ENCODE measurements at regions not wholly inside any gene's neighbourhood (a gene's known extent, or its start where the extent isn't known, plus 50 kb on each side); places are given as distances from the start of the nearest gene placed in this dataset.

DNA sequence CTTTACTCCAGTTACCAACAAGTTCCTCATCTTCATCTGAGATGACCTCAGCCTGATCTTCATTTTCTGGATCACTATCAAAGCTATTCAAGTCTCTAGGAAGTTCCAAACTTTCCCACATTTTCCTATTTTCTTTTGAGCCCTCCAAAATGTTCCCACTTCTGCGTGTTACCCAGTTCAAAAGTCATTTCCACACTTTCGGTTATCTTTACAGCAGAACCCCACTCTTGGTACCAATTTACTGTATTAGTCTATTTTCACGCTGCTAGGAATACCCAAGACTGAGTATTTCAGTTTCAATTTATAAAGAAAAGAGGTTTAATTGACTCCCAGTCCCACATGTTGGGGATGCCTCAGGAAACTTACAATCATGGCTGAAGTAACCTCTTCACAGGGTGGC is 274.3 kb downstream of the FGF9 start:
- Mint-ChIP-seq H3K27me3 (no peaks in the 10 kb centered on the region), H3K36me3 (ENCODE audit: low read depth) (peaks cover 4% of the 10 kb centered on the region), H3K4me3 (no peak overlapping the region), H3K27ac (no peak overlapping the region), H3K4me1 (peaks cover 7% of the 10 kb centered on the region)
- H3K9me3 ChIP-seq (ENCODE audit: control insufficient read depth, low read length, poor library complexity, severe bottlenecking) = no peaks in the 10 kb centered on the region
- DNase-seq (no peak), ATAC-seq (no peak)

DNA sequence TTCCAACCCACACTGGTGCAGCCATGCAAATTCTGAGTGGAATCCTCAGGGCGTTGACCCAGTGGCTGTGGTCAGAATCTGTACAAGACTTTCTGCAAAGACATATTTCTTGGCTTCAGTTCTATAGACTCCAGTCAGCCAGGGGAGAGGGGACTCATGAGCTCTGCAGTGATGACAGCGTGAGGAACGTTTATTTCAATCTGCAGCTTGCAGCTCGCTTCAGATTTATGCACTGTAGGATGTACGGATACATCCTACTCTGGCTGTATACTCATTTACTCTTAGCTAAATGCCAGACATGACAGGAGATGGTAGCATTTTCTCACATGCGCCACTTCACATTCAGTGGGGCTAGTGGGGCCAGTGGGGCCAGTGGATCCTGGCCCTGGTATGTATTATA is 276.1 kb downstream of the FGF9 start:
- no peaks in the 10 kb centered on the region for H3K9me3 ChIP-seq (ENCODE audit: control insufficient read depth, low read length, poor library complexity, severe bottlenecking)
- Mint-ChIP-seq H3K4me3 (no peak overlapping the region), H3K27ac (no peak overlapping the region), H3K27me3 (no peaks in the 10 kb centered on the region), H3K4me1 (peaks cover 7% of the 10 kb centered on the region), H3K36me3 (ENCODE audit: low read depth) (peaks cover 4% of the 10 kb centered on the region)
- no peak for DNase-seq
- no peak for ATAC-seq

DNA sequence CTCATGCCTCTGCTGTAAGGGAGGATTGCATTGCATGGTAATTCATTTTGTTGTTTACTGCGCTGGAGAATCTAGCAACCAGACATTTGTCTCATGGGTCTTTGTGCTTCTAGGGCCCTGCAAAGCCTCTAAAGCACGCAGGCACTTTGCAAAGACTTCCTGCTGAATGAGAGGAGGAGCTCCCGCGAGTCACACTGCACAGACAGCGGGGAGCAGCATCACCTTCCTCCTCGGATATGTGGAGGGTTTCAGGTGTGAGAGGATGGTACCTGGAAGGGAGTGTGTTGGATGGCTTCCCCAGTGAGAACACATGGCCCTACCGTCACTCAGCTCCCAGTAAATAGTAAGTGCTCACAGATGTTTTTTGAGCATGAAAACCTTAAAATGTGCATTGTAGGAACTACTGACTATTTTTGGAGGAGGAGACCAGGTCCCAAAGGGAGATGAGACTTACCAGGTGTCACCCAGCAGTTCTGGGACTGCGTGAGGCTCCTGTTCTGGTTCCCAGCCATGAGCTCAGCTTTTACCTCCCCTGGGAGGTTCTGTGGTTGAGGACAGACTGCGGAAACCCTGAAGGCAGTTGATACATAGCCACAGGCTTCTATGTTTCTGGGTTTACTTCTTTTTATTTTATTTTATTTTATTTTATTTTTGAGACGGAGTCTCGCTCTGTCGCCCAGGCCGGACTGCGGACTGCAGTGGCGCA is 278.0 kb downstream of the FGF9 start:
- Mint-ChIP-seq H3K27ac (no peak overlapping the region), H3K4me1 (peaks cover 7% of the 10 kb centered on the region), H3K36me3 (ENCODE audit: low read depth) (peaks cover 4% of the 10 kb centered on the region), H3K4me3 (no peak overlapping the region), H3K27me3 (no peaks in the 10 kb centered on the region)
- DNase-seq = no peak
- no peaks in the 10 kb centered on the region for H3K9me3 ChIP-seq (ENCODE audit: control insufficient read depth, low read length, poor library complexity, severe bottlenecking)
- ATAC-seq = no peak

DNA sequence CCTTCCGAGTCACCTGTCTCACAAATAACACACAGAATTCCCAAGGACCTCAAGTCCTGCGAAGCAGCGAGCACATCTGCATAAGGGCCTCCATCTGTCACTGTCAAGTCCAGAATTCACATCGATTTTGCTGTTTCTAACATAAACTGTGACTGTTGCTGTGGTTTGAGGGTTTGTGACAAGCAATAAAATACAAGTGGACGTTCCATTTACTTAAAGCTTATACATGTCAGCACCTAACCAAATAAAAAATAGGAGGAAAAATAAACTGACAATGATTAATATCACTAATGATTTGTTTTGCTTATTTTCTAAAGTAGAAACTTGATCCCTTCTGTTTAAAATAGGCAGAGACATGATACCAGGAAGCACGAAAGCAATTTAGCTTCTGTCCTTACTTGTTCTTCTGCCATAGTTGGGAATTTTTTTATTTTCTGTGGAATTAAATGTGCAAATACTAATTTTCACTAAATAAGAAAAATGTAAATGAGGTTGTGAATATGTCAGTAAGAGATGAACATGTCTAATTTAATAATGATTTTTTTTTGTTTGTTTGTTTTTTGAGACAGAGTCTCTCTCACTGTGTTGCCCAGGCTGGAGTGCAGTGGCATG is 279.1 kb downstream of the FGF9 start:
- no peaks in the 10 kb centered on the region for H3K9me3 ChIP-seq (ENCODE audit: control insufficient read depth, low read length, poor library complexity, severe bottlenecking)
- DNase-seq = no peak
- no peaks in the 10 kb centered on the region for H3K27me3 Mint-ChIP-seq
- peaks cover 4% of the 10 kb centered on the region for H3K36me3 Mint-ChIP-seq (ENCODE audit: low read depth)
- no peak overlapping the region for H3K4me3 Mint-ChIP-seq
- ATAC-seq = no peak
- H3K4me1 Mint-ChIP-seq = peaks cover 7% of the 10 kb centered on the region
- H3K27ac Mint-ChIP-seq = no peak overlapping the region

DNA sequence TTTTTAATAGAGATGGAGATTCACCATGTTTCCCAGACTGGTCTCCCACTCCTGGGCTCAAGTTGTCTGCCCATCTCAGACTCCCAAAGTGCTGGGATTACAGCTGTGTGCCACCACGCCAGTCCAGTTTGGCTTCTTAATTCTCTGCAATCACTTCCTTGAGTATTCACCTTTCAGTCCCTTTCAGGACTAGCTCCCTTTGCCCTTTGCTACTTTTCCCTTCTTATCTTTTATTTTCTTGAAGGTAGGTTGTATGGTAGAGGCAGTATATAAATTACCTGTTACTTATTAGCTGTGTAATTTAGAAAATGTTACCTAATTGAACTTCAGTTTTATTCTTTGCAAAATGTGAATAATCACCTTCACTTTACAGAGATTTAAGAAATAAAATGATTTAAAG is 285.8 kb downstream of the FGF9 start:
- Mint-ChIP-seq H3K27ac (no peak overlapping the region), H3K36me3 (ENCODE audit: low read depth) (no peaks in the 10 kb centered on the region), H3K27me3 (peaks cover 5% of the 10 kb centered on the region), H3K4me3 (no peak overlapping the region), H3K4me1 (no peaks in the 10 kb centered on the region)
- no peaks in the 10 kb centered on the region for H3K9me3 ChIP-seq (ENCODE audit: control insufficient read depth, low read length, poor library complexity, severe bottlenecking)
- no peak for DNase-seq
- no peak for ATAC-seq

DNA sequence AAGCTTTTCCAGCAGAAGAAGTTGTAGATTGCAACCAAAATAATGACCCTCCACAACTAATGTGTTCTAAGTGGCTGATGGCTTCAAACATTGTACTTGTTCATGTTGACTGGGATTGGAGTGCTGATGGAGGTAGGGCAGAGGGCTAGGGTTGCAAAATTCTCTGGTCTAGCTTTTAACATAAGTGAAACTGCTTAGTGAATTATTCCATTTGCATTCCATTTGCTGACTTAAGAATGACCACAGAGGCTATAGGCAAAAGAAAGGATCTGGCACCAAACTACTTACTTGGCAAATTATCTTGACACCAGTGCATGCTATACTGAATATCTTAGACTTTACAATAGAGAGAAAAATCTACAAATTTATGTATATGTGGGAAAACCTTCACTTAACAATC is 287.0 kb downstream of the FGF9 start:
- H3K36me3 Mint-ChIP-seq (ENCODE audit: low read depth) = no peaks in the 10 kb centered on the region
- H3K4me3 Mint-ChIP-seq = no peak overlapping the region
- DNase-seq = no peak
- H3K4me1 Mint-ChIP-seq = no peaks in the 10 kb centered on the region
- no peak overlapping the region for H3K27ac Mint-ChIP-seq
- H3K9me3 ChIP-seq (ENCODE audit: control insufficient read depth, low read length, poor library complexity, severe bottlenecking) = no peaks in the 10 kb centered on the region
- no peak for ATAC-seq
- peaks cover 5% of the 10 kb centered on the region for H3K27me3 Mint-ChIP-seq

DNA sequence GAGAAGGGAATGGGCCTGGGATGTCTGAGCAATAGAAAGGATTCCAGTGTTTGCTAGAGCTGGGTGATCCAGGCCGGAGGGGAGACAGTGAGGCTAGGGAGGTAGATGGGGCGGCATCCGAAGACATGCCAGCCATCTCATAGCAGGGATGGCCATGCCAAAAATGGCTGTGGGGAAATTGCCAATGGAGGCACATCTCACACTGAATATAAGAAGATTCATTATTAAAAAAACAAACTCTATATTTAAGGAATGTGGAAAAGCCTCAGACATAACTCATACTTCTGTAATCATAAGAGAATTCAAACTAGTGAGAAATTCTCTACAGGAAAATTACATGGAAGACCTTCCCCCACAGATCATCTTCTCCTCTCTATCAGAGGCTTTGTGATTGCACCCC is 289.2 kb downstream of the FGF9 start:
- H3K27ac Mint-ChIP-seq = no peak overlapping the region
- DNase-seq = no peak
- H3K4me3 Mint-ChIP-seq = no peak overlapping the region

DNA sequence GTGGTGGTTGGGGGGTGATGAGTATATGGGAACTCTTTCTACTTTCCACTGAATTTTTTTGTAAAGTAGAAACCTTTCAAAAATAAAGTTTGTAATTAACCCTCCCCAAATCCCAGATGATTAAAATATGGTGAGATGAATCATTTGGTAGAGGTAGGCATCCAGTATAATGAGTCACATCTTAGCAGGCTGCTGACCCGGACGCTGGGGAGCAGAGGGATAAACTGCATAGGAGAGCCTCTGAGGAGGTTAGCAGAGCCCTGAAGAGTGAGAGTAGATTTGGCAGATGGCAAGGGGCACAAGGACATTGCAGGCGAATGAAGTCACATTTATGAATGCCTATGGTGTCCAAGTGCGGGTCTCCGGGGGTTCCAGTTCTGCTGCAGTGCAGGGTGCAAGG is 293.8 kb downstream of the FGF9 start:
- ATAC-seq = no peak
- H3K27ac Mint-ChIP-seq = no peak overlapping the region
- no peaks in the 10 kb centered on the region for H3K36me3 Mint-ChIP-seq (ENCODE audit: low read depth)
- no peaks in the 10 kb centered on the region for H3K9me3 ChIP-seq (ENCODE audit: control insufficient read depth, low read length, poor library complexity, severe bottlenecking)
- no peaks in the 10 kb centered on the region for H3K4me1 Mint-ChIP-seq
- no peak overlapping the region for H3K4me3 Mint-ChIP-seq
- peaks cover 4% of the 10 kb centered on the region for H3K27me3 Mint-ChIP-seq
- DNase-seq = no peak

More for the DNA sequence above, 289.2 kb downstream of the FGF9 start:
- ATAC-seq = no peak
- H3K27me3 Mint-ChIP-seq = peaks cover 5% of the 10 kb centered on the region
- no peaks in the 10 kb centered on the region for H3K36me3 Mint-ChIP-seq (ENCODE audit: low read depth)
- H3K4me1 Mint-ChIP-seq = no peaks in the 10 kb centered on the region
- H3K9me3 ChIP-seq (ENCODE audit: control insufficient read depth, low read length, poor library complexity, severe bottlenecking) = no peaks in the 10 kb centered on the region

DNA sequence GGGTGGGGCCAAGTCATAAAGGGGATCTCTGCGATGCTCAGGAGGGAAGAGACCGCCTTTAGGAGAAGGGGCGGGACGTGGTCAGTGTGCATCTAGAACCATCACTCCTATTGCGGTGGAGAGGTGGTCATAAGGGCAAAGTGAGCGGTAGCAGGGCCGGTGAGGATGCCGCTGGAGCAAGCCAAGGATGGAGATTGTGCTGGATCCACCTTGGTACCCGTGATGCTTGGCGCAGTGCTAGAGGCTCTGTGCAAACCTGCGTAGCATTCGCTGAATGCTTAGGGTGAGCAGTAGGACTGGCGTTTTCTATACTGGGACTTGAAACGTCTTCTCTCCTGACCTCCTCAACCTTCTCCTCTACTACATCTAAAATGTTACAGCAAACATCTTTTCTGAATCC is 294.2 kb downstream of the FGF9 start:
- H3K27me3 Mint-ChIP-seq = no peaks in the 10 kb centered on the region
- no peak overlapping the region for H3K4me3 Mint-ChIP-seq
- H3K36me3 Mint-ChIP-seq (ENCODE audit: low read depth) = no peaks in the 10 kb centered on the region
- ATAC-seq (no peak), DNase-seq (no peak)
- H3K27ac Mint-ChIP-seq = no peak overlapping the region
- H3K9me3 ChIP-seq (ENCODE audit: control insufficient read depth, low read length, poor library complexity, severe bottlenecking) = no peaks in the 10 kb centered on the region
- H3K4me1 Mint-ChIP-seq = no peaks in the 10 kb centered on the region

DNA sequence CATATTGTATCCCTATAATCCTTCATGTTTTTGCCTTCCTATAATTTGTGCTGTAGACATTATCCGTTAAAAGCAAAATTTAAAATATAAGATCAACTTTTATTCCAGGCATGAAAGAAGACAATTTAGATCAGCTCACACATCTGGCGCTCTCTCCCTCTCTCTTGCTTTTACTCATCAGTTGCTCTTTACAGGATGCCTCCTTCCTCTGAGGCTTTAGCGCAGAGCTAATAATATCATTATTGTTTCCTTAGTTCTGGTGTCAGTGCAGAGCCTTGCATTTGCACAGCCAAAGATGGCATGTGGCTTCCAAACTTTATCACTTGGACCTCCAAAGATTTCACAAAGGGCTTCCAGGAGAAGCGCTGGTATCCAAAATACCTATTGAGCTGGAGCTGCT is 295.1 kb downstream of the FGF9 start:
- no peak overlapping the region for H3K4me3 Mint-ChIP-seq
- DNase-seq = no peak
- H3K36me3 Mint-ChIP-seq (ENCODE audit: low read depth) = no peaks in the 10 kb centered on the region
- no peak for ATAC-seq
- H3K27me3 Mint-ChIP-seq = no peaks in the 10 kb centered on the region
- no peak overlapping the region for H3K27ac Mint-ChIP-seq
- H3K4me1 Mint-ChIP-seq = no peaks in the 10 kb centered on the region
- no peaks in the 10 kb centered on the region for H3K9me3 ChIP-seq (ENCODE audit: control insufficient read depth, low read length, poor library complexity, severe bottlenecking)

DNA sequence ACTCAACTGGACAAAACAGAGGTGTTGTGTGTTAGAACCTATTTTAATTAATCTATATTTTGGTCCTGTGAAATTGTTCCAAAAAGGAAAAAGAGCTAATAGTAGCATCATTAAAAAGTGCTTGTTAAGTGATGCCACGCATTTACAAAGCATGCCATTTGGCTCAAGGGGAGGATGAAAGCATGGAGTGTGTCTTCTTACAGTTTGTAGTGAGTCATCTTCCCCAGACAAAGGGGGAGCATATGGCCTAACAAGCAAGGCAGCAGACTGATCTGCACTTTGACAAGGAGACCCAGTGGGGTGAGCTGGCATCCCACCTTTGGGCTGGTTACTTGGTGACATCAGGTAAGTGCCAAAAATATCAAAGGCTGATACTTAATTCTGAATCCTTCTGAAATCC is 297.0 kb downstream of the FGF9 start:
- no peak for DNase-seq
- H3K4me3 Mint-ChIP-seq = no peak overlapping the region
- no peak for ATAC-seq
- H3K36me3 Mint-ChIP-seq (ENCODE audit: low read depth) = no peaks in the 10 kb centered on the region
- no peaks in the 10 kb centered on the region for H3K4me1 Mint-ChIP-seq
- H3K27me3 Mint-ChIP-seq = no peaks in the 10 kb centered on the region
- H3K9me3 ChIP-seq (ENCODE audit: control insufficient read depth, low read length, poor library complexity, severe bottlenecking) = no peaks in the 10 kb centered on the region
- no peak overlapping the region for H3K27ac Mint-ChIP-seq

DNA sequence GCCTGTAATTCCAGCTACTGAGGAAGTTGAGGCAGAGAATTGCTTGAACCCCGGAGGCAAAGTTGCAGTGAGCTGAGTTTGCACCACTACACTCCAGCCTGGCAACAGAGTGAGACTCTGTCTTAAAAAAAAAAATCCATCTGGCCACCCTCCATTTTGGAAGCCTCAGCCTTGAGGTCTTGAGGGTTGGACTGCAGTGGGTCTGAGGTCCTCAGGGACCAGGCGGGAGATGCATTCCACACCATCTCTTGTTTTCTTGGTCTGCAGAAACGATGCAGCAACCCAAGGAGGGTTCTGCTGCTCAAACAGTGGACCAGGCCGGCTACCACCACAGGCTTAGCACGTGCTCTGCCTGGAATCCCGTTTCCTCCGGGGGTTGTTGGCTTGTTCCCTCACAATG is 299.3 kb downstream of the FGF9 start:
- no peaks in the 10 kb centered on the region for H3K27me3 Mint-ChIP-seq
- no peaks in the 10 kb centered on the region for H3K9me3 ChIP-seq (ENCODE audit: control insufficient read depth, low read length, poor library complexity, severe bottlenecking)
- no peaks in the 10 kb centered on the region for H3K36me3 Mint-ChIP-seq (ENCODE audit: low read depth)
- no peak for ATAC-seq
- no peak for DNase-seq
- no peak overlapping the region for H3K4me3 Mint-ChIP-seq
- no peaks in the 10 kb centered on the region for H3K4me1 Mint-ChIP-seq
- no peak overlapping the region for H3K27ac Mint-ChIP-seq

DNA sequence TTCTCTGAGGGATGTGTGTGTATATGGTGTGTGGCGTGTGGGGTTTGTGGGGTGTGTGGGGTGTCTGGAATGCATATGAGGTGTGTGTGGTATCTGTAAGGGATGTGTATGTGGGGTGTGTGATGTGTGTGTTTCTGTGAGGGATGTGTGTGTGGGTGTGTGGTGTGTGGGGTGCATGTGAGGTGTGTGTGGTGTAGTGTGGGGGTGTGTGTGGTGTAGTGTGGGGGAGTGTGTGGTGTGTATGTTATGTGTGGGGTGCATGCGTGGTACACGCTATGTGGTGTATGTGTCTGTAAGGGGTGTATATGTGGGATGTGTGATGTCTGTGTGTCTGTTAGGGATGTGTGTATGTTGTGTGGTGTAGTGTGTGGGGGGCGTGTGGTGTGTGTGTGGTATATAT is 300.0 kb downstream of the FGF9 start:
- no peaks in the 10 kb centered on the region for H3K9me3 ChIP-seq (ENCODE audit: control insufficient read depth, low read length, poor library complexity, severe bottlenecking)
- ATAC-seq (no peak), DNase-seq (no peak)
- Mint-ChIP-seq H3K27me3 (no peaks in the 10 kb centered on the region), H3K36me3 (ENCODE audit: low read depth) (no peaks in the 10 kb centered on the region), H3K27ac (no peak overlapping the region), H3K4me3 (no peak overlapping the region), H3K4me1 (no peaks in the 10 kb centered on the region)
